HEK293T (cell line): ENCODE measurements at regions not wholly inside any gene's neighbourhood (a gene's known extent, or its start where the extent isn't known, plus 50 kb on each side); places are given as distances from the start of the nearest gene placed in this dataset.

Experiments used
- CTCF ChIA-PET: fragments of 350-600 bp; formaldehyde crosslinking; extraction: SDS; loops from one replicate; lab custom pipeline; 2021; ENCODE audit warnings: antibody characterized with exemption, inconsistent platforms; lab: Yijun Ruan, JAX
- POLR2A ChIA-PET: fragments of 350-600 bp; formaldehyde crosslinking; extraction: SDS; loops from one replicate; lab custom pipeline; 2020; ENCODE audit warnings: antibody characterized with exemption, inconsistent platforms; lab: Yijun Ruan, JAX
- DNase-seq: peaks from one replicate; pipeline ENCODE4 v3.0.0; 2012; ENCODE audit warnings: mixed read lengths; ENCODE audit errors: extremely low spot score
- ARNT ChIP-seq: fragments of 450-650 bp; IDR thresholded peaks from 2 replicates; pipeline ENCODE4 v1.6.1; 2017; ENCODE audit warnings: mild to moderate bottlenecking
- BHLHE40 ChIP-seq: fragments of 450-650 bp; IDR thresholded peaks from 2 replicates; pipeline ENCODE4 v1.6.1; 2016; ENCODE audit warnings: mild to moderate bottlenecking, moderate library complexity, borderline replicate concordance
- CTBP1 ChIP-seq: fragments of 450-650 bp; IDR thresholded peaks from 2 replicates; pipeline ENCODE4 v1.6.1; 2016; ENCODE audit warnings: borderline replicate concordance
- ELF4 ChIP-seq: fragments of 450-650 bp; IDR thresholded peaks from 2 replicates; pipeline ENCODE4 v1.6.1; 2017; ENCODE audit warnings: antibody characterized with exemption
- FOXA1 ChIP-seq: fragments of 450-650 bp; IDR thresholded peaks from 2 replicates; pipeline ENCODE4 v1.6.1; 2016; ENCODE audit warnings: mild to moderate bottlenecking
- FOXK2 ChIP-seq: fragments of 450-650 bp; IDR thresholded peaks from 2 replicates; pipeline ENCODE4 v1.6.1; 2016; ENCODE audit warnings: mild to moderate bottlenecking
- FOXM1 ChIP-seq: fragments of 450-650 bp; IDR thresholded peaks from 2 replicates; pipeline ENCODE4 v1.6.1; 2017; ENCODE audit warnings: mild to moderate bottlenecking, borderline replicate concordance
- HDGF ChIP-seq: fragments of 450-650 bp; IDR thresholded peaks from 2 replicates; pipeline ENCODE4 v1.6.1; 2017; ENCODE audit warnings: antibody characterized with exemption, borderline replicate concordance
- L3MBTL2 ChIP-seq: fragments of 450-650 bp; conservative IDR thresholded peaks from 2 replicates; pipeline ENCODE4 v1.6.1; 2016; ENCODE audit warnings: mild to moderate bottlenecking
- LEF1 ChIP-seq: fragments of 450-650 bp; IDR thresholded peaks from 2 replicates; pipeline ENCODE4 v1.6.1; 2017; ENCODE audit warnings: mild to moderate bottlenecking, borderline replicate concordance
- NFRKB ChIP-seq: fragments of 450-650 bp; IDR thresholded peaks from 2 replicates; pipeline ENCODE4 v1.6.1; 2016; ENCODE audit warnings: mild to moderate bottlenecking, moderate library complexity
- PKNOX1 ChIP-seq: fragments of 450-650 bp; IDR thresholded peaks from 2 replicates; pipeline ENCODE4 v1.6.1; 2016
- SP1 ChIP-seq: fragments of 450-650 bp; IDR thresholded peaks from 2 replicates; pipeline ENCODE4 v1.6.1; 2017
- SUZ12 ChIP-seq: fragments of 450-650 bp; IDR thresholded peaks from 2 replicates; pipeline ENCODE4 v1.6.1; 2016; ENCODE audit warnings: mild to moderate bottlenecking
- TARDBP ChIP-seq: fragments of 450-650 bp; IDR thresholded peaks from 2 replicates; pipeline ENCODE4 v1.6.1; 2016
- ZNF384 ChIP-seq: fragments of 450-650 bp; IDR thresholded peaks from 2 replicates; pipeline ENCODE4 v1.6.1; 2016

- DNase-seq, result no peak
- CTCF ChIA-PET, result no interaction called here
- no peak for TF ChIP-seq BHLHE40
- no peak for TF ChIP-seq ZNF384
- TF ChIP-seq HDGF, result no peak
- no peak for TF ChIP-seq L3MBTL2
- TF ChIP-seq LEF1, result no peak
- TF ChIP-seq NFRKB, result no peak
- TF ChIP-seq ARNT, result no peak
- TF ChIP-seq FOXA1, result no peak
- no peak for TF ChIP-seq SP1
- TF ChIP-seq FOXK2, result no peak
- no peak for TF ChIP-seq PKNOX1
- no peak for TF ChIP-seq FOXM1
- TF ChIP-seq CTBP1, result no peak
- TF ChIP-seq SUZ12, result no peak
- no peak for TF ChIP-seq ELF4
- no peak for TF ChIP-seq TARDBP
- POLR2A ChIA-PET, result no interaction called here
Observed at GRCh38 chr4:125461676-125462363, 147.1 kb downstream of the FAT4 start.

- CTCF ChIA-PET, result interaction anchor here (0.6 kb wide), 1 partner anchor 1735 kb away, joined by 5 read pairs; no protein-coding TSS in a partner anchor
- TF ChIP-seq FOXA1 (no peak), HDGF (no peak), BHLHE40 (no peak), SP1 (no peak), ZNF384 (no peak), L3MBTL2 (no peak), TARDBP (no peak), CTBP1 (no peak), ELF4 (no peak), SUZ12 (no peak), ARNT (no peak), LEF1 (no peak), FOXM1 (no peak), PKNOX1 (no peak), FOXK2 (no peak), NFRKB (no peak)
- DNase-seq, result no peak
- POLR2A ChIA-PET, result no interaction called here
Observed at GRCh38 chr4:125464146-125464545, 149.4 kb downstream of the FAT4 start.

GRCh38 chr4:125481334-125482045, 166.7 kb downstream of the FAT4 start:
- no peak for DNase-seq
- TF ChIP-seq L3MBTL2, result no peak
- CTCF ChIA-PET, result no interaction called here
- POLR2A ChIA-PET, result no interaction called here

- ChIA-PET CTCF (no interaction called here), POLR2A (no interaction called here)
- no peak for DNase-seq
- TF ChIP-seq TARDBP (no peak), HDGF (no peak), L3MBTL2 (no peak), FOXA1 (no peak), FOXM1 (no peak), ELF4 (no peak), ZNF384 (no peak)
Observed at GRCh38 chr4:125482822-125483221, 168.1 kb downstream of the FAT4 start.

- ChIA-PET POLR2A (no interaction called here), CTCF (no interaction called here)
- TF ChIP-seq LEF1, result no peak
- no peak for TF ChIP-seq FOXM1
- no peak for TF ChIP-seq L3MBTL2
- TF ChIP-seq ELF4, result no peak
- TF ChIP-seq ARNT, result no peak
- TF ChIP-seq PKNOX1, result no peak
- DNase-seq, result no peak
Observed at GRCh38 chr4:125483278-125483677, 168.5 kb downstream of the FAT4 start.

GRCh38 chr4:125484912-125485311, 170.2 kb downstream of the FAT4 start:
- no peak for TF ChIP-seq ELF4
- TF ChIP-seq HDGF, result no peak
- no peak for TF ChIP-seq SP1
- no peak for TF ChIP-seq FOXA1
- no peak for TF ChIP-seq NFRKB
- no peak for TF ChIP-seq PKNOX1
- TF ChIP-seq ZNF384, result no peak
- TF ChIP-seq TARDBP, result no peak
- no peak for TF ChIP-seq FOXK2
- TF ChIP-seq LEF1, result no peak
- TF ChIP-seq CTBP1, result no peak
- no peak for TF ChIP-seq L3MBTL2
- TF ChIP-seq SUZ12, result no peak
- TF ChIP-seq ARNT, result no peak
- TF ChIP-seq BHLHE40, result no peak
- TF ChIP-seq FOXM1, result no peak
- DNase-seq, result no peak
- CTCF ChIA-PET, result no interaction called here
- POLR2A ChIA-PET, result no interaction called here
